IMR-90 (cell line): ENCODE measurements at regions not wholly inside any gene's neighbourhood (a gene's known extent, or its start where the extent isn't known, plus 50 kb on each side); places are given as distances from the start of the nearest gene placed in this dataset.

Experiments
- BHLHE40 ChIP-seq: fragments of 150-350 bp; IDR thresholded peaks from 2 replicates; pipeline ENCODE4 v1.6.1; 2016; ENCODE audit warnings: mild to moderate bottlenecking, low read depth, low read length
- CEBPB ChIP-seq: IDR thresholded peaks from 2 replicates; pipeline ENCODE4 v1.6.1; 2012; ENCODE audit warnings: low read depth, low read length, improper control_type of control experiment
- CTCF ChIP-seq: conservative IDR thresholded peaks from 2 replicates; pipeline ENCODE4 v1.5.1; 2012; ENCODE audit warnings: mild to moderate bottlenecking, low read depth, low read length, improper control_type of control experiment
- ELK1 ChIP-seq: fragments of 150-350 bp; IDR thresholded peaks from 2 replicates; pipeline ENCODE4 v1.6.1; 2016; ENCODE audit warnings: low read depth, mild to moderate bottlenecking, low read length, moderate library complexity, borderline replicate concordance
- FOS ChIP-seq: fragments of 150-350 bp; IDR thresholded peaks from 2 replicates; pipeline ENCODE4 v1.6.1; 2016; ENCODE audit warnings: low read depth, low read length
- MAFK ChIP-seq: IDR thresholded peaks from 2 replicates; pipeline ENCODE4 v1.6.1; 2012; ENCODE audit warnings: low read depth, low read length, improper control_type of control experiment
- MXI1 ChIP-seq: IDR thresholded peaks from 2 replicates; pipeline ENCODE4 v1.6.1; 2012; ENCODE audit warnings: low read depth, mild to moderate bottlenecking, low read length, moderate library complexity, borderline replicate concordance
- POLR2A ChIP-seq: IDR thresholded peaks from 2 replicates; pipeline ENCODE4 v1.6.1; 2012; ENCODE audit warnings: mild to moderate bottlenecking, low read depth, low read length
- RAD21 ChIP-seq: IDR thresholded peaks from 2 replicates; pipeline ENCODE4 v1.6.1; 2012; ENCODE audit warnings: low read length, improper control_type of control experiment

GRCh38 chr11:109654091-109654490 lies 232.1 kb downstream of the C11orf87 start:
- TF ChIP-seq CEBPB, result no peak
- no peak for TF ChIP-seq CTCF
- TF ChIP-seq POLR2A, result no peak
- no peak for TF ChIP-seq ELK1
- no peak for TF ChIP-seq MAFK
- no peak for TF ChIP-seq RAD21
- TF ChIP-seq MXI1, result no peak
- TF ChIP-seq BHLHE40, result no peak
- TF ChIP-seq FOS, result no peak
